ENCODE measurements at regions not wholly inside any gene's neighbourhood (a gene's known extent, or its start where the extent isn't known, plus 50 kb on each side); places are given as distances from the start of the nearest gene placed in this dataset.

GRCh38 chr1:79587229-79587628 lies 580.7 kb upstream of the ADGRL4 start:
- Histone ChIP-seq H3K27ac (ENCODE audit: low read depth, low read length, poor library complexity, severe bottlenecking) (no peak overlapping the region), H2AFZ (ENCODE audit: low read length) (no peak overlapping the region), H3K79me2 (ENCODE audit: insufficient read depth, low read length) (no peaks in the 10 kb centered on the region), H3K4me3 (ENCODE audit: low read depth, low read length, poor library complexity, severe bottlenecking) (no peak overlapping the region), H3K9me2 (ENCODE audit: low read depth, low read length) (no peaks in the 10 kb centered on the region), H3K4me2 (ENCODE audit: low read length) (no peak overlapping the region), H3K4me1 (ENCODE audit: insufficient read depth, low read length, severe bottlenecking) (peaks cover 3% of the 10 kb centered on the region), H3F3A (ENCODE audit: insufficient read depth, low read length) (no peaks in the 10 kb centered on the region), H3K27me3 (ENCODE audit: insufficient read depth, low read length) (no peaks in the 10 kb centered on the region), H4K20me1 (ENCODE audit: insufficient read depth, low read length) (no peaks in the 10 kb centered on the region), H3K36me3 (ENCODE audit: insufficient read depth, low read length) (no peaks in the 10 kb centered on the region), H3K9me3 (ENCODE audit: low read length) (no peaks in the 10 kb centered on the region), H3K9ac (ENCODE audit: low read length) (no peak overlapping the region)
- no peak for TF ChIP-seq EZH2 (IDR thresholded peaks at IDR 0.05; ENCODE audit: borderline replicate concordance, low read length)
- peak; percentile 23; the same call in 1 of the 2 replicates for TF ChIP-seq CTCF (IDR thresholded peaks at IDR 0.05; ENCODE audit: low read length)

GRCh38 chr1:79585801-79586200 lies 579.3 kb upstream of the ADGRL4 start:
- H3K4me2 ChIP-seq (ENCODE audit: low read length) = no peak overlapping the region
- H3K36me3 ChIP-seq (ENCODE audit: insufficient read depth, low read length) = no peaks in the 10 kb centered on the region
- H3K27ac ChIP-seq (ENCODE audit: low read depth, low read length, poor library complexity, severe bottlenecking) = no peak overlapping the region
- no peaks in the 10 kb centered on the region for H3K27me3 ChIP-seq (ENCODE audit: insufficient read depth, low read length)
- H3K79me2 ChIP-seq (ENCODE audit: insufficient read depth, low read length) = no peaks in the 10 kb centered on the region
- H3K4me1 ChIP-seq (ENCODE audit: insufficient read depth, low read length, severe bottlenecking) = peaks cover 3% of the 10 kb centered on the region
- H3K4me3 ChIP-seq (ENCODE audit: low read depth, low read length, poor library complexity, severe bottlenecking) = no peak overlapping the region
- H3K9ac ChIP-seq (ENCODE audit: low read length) = no peak overlapping the region
- no peak for TF ChIP-seq EZH2 (IDR thresholded peaks at IDR 0.05; ENCODE audit: borderline replicate concordance, low read length)
- TF ChIP-seq CTCF (IDR thresholded peaks at IDR 0.05; ENCODE audit: low read length) = no peak
- H4K20me1 ChIP-seq (ENCODE audit: insufficient read depth, low read length) = no peaks in the 10 kb centered on the region
- no peaks in the 10 kb centered on the region for H3K9me2 ChIP-seq (ENCODE audit: low read depth, low read length)
- no peaks in the 10 kb centered on the region for H3K9me3 ChIP-seq (ENCODE audit: low read length)
- no peak overlapping the region for H2AFZ ChIP-seq (ENCODE audit: low read length)
- no peaks in the 10 kb centered on the region for H3F3A ChIP-seq (ENCODE audit: insufficient read depth, low read length)

- Histone ChIP-seq H3K27ac (ENCODE audit: low read depth, low read length, poor library complexity, severe bottlenecking) (no peak overlapping the region), H3K4me3 (ENCODE audit: low read depth, low read length, poor library complexity, severe bottlenecking) (no peak overlapping the region), H3K9ac (ENCODE audit: low read length) (no peak overlapping the region), H4K20me1 (ENCODE audit: insufficient read depth, low read length) (no peaks in the 10 kb centered on the region), H3K36me3 (ENCODE audit: insufficient read depth, low read length) (no peaks in the 10 kb centered on the region), H3K79me2 (ENCODE audit: insufficient read depth, low read length) (no peaks in the 10 kb centered on the region), H3K4me2 (ENCODE audit: low read length) (no peak overlapping the region), H3K9me3 (ENCODE audit: low read length) (no peaks in the 10 kb centered on the region), H2AFZ (ENCODE audit: low read length) (no peak overlapping the region), H3K4me1 (ENCODE audit: insufficient read depth, low read length, severe bottlenecking) (no peaks in the 10 kb centered on the region), H3F3A (ENCODE audit: insufficient read depth, low read length) (no peaks in the 10 kb centered on the region), H3K27me3 (ENCODE audit: insufficient read depth, low read length) (no peaks in the 10 kb centered on the region), H3K9me2 (ENCODE audit: low read depth, low read length) (no peaks in the 10 kb centered on the region)
- TF ChIP-seq CTCF (IDR thresholded peaks at IDR 0.05; ENCODE audit: low read length) (no peak), EZH2 (IDR thresholded peaks at IDR 0.05; ENCODE audit: borderline replicate concordance, low read length) (no peak)
Measured at GRCh38 chr1:79575424-79575823, 568.9 kb upstream of the ADGRL4 start.
